GM23338 (cell line): ENCODE measurements at regions not wholly inside any gene's neighbourhood (a gene's known extent, or its start where the extent isn't known, plus 50 kb on each side); places are given as distances from the start of the nearest gene placed in this dataset.

Experiments used
- CTCF ChIP-seq, 2 experiments: fragments of 200-600 bp in 1 of 2; sonication (generic) in 1 of 2; conservative IDR thresholded peaks; 2 replicates each; pipeline versions ENCODE4 v1.5.1 to v1.6.1; 2016 to 2017; ENCODE audit warnings: antibody characterized with exemption in 2 of 2, low read depth in 2 of 2, mild to moderate bottlenecking in 2 of 2, moderate library complexity in 1 of 2
- EZH2 ChIP-seq: fragments of 200-600 bp; sonication (generic); IDR thresholded peaks from one replicate; pipeline ENCODE4 v1.8.0; 2017; ENCODE audit warnings: antibody characterized with exemption, mild to moderate bottlenecking, low read depth; ENCODE audit not compliant: unreplicated experiment
- EZH2phosphoT487 ChIP-seq: fragments of 200-600 bp; sonication (generic); IDR thresholded peaks from one replicate; pipeline ENCODE4 v1.8.1; 2018; ENCODE audit warnings: antibody characterized with exemption; ENCODE audit not compliant: unreplicated experiment
- REST ChIP-seq: IDR thresholded peaks from one replicate; pipeline ENCODE4 v1.6.1; 2018; ENCODE audit warnings: antibody characterized with exemption; ENCODE audit not compliant: unreplicated experiment

GRCh38 chrX:81900522-81900921, 698.6 kb downstream of the SH3BGRL start:
- TF ChIP-seq EZH2, result no peak
- no peak for TF ChIP-seq CTCF (conservative IDR thresholded peaks at IDR 0.05; ENCODE audit: low read depth in 2 of 2)
- no peak for TF ChIP-seq REST
- no peak for TF ChIP-seq EZH2phosphoT487
